DMS153 treated with DMSO at 0.1 percent for 48 hours (cell line): ENCODE measurements at regions not wholly inside any gene's neighbourhood (a gene's known extent, or its start where the extent isn't known, plus 50 kb on each side); places are given as distances from the start of the nearest gene placed in this dataset.
"Not testable (repeated sequence)": the region's sequence is repeated elsewhere in the genome, so short reads cannot be mapped to it uniquely, and the experiment has no call there.

Experiments used
- DNase-seq: peaks from one replicate; lab custom pipeline; 2025; ENCODE audit not compliant: unreplicated experiment; lab: John Stamatoyannopoulos, UW

DNA sequence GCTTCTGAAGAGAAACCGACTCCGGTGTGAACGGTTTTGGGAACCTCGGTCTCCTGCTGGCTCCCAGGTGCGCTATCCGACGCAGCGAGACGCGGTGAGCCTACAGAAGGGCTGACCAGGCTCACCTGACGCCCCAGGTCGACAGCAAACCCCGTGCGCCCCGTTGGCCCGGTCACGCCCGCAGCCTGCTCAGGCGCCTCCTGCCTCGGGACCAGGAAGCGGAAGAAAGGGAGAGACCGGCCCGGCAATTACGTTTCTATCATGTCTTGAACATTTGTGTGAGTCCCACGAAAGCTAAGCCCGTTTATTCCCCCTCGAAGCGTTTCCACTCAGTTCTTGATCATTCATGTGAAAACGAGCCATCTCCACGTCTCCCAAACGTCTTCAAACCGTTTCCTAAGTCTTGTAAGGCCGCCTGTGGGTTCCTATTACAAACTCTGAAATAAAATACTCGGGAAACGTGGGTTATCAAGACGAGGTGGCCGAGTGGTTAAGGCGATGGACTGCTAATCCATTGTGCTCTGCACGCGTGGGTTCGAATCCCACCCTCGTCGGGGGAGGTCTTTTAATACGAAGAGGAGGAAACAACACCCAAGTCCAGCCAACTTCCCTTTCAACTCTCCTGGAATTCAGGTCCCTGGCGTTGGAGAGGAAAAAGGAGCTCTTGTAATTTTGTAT, 150.5 kb upstream of the PRSS16 start:
- no peak for DNase-seq

DNA sequence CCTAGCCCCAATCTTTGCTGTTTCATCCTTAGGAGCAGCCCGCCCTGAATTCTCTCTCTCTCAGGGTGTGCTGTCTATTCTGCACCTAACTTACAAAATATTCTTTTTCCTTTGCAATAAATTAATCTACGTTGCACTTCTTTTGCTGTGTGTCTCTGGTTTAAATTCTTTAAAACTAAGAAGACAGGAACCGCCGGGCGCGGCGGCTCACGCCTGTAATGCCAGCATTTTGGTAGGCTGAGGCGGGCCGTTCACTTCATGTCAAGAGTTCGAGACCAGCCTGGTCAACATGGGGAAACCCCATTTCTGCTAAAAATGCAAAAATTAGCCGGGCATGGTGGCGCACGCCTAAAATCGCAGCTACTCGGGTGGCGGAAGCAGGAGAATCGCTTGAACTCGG, 148.5 kb upstream of the PRSS16 start:
- DNase-seq, result no peak

DNA sequence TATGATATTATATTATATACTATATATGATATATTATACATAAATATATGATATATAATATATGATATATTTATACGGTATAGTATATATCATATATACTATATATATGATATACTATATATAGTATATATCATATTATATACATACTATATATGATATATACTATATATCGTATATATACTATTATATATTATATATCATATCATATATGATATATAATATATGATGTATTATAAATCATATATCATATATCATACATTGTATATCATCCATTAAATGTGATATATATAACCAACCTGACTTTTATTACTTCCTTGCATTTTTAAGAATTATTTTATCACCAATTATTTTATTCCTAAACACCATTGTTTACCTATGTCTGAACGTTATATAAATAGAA, 146.6 kb upstream of the PRSS16 start:
- no peak for DNase-seq

DNA sequence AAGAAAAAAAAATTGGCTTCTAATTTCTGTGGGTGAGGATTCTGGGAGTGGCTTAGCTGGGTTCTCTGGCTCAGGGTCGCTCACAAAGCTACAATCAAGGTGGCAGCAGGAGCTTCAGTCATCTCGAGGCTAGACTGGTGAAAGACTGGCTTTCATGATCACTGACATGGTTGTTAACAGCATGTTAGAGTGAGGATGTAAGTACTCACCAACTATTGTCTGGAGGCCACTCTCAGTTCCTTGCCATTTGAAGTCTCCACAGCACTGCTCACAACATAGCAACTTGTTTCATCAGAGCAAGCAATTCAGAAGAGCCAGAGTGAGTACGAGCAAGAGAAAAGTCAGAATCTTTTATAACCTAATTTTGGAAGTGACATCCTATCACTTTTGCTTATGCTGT, 145.7 kb upstream of the PRSS16 start:
- DNase-seq, result no peak

DNA sequence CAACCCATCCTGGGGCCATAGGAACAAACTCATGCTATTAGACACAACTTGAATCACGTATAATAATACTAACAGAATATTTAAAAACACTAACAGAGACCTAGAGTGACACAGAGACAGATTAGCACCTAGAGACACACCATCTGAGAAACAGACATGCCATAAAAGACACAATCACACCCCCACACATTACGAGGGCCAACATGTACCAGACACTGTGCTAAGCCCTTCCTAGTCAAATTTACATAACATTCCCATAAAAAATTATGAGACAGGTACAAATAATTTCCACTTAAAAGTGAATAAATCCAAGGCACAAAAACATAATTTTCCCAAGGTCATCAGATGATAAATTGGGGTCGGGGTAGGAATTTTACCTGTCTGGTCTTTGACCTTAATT, 141.1 kb upstream of the PRSS16 start:
- DNase-seq, result no peak

DNA sequence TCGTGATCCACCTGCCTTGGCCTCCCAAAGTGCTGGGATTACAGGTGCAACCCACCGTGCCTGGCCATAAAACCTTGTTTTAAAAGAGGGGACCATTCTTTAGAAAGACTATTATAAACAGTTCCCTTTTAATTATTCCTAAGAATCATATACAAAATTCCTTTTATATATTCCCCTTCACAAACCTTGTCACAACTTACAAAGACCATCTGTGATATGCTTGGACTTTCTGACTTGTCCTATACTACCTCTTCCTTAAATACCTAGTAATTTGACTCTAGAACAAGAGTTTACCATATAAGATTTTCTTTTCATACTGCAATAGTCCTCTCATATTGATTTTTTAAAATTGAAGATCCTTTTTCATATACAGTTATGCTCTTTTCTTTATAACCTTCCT, 135.8 kb upstream of the PRSS16 start:
- DNase-seq, result no peak

DNA sequence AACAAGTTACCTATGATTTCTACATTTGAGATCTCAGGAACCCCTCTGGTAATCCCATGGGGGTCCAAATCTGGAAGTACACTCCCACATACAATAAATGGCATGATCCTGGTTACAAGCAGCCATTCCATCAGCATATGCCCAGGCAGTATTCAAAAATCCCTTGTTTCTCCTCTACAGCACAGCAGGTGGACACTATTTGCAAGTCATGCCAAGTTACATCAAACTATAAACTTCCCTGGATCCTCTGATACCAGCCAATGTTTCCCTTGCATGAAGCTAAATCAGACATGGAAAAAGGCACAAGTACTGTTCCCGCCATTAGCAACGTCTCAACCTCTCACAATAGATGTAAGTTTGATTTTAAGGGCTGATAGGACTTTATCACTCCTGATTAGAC, 134.5 kb upstream of the PRSS16 start:
- no peak for DNase-seq

DNA sequence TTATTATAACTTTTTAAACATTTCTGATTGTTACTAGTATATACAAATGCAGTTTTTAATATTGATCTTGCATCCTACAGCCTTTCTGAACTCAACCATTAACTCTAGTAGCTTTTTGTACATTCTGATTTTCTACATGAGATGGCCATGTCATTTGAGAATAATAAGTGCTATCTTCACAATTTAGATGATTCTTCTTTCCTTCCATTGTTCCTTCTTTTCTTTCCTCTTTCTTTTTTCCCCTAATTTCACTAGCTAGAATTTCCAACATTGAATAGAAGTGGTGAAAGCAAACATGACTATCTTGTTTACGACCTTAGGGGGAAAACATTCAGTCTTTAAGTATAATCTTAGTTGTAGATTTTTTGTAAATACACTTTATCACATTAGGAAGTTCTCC, 128.2 kb upstream of the PRSS16 start:
- no peak for DNase-seq

DNA sequence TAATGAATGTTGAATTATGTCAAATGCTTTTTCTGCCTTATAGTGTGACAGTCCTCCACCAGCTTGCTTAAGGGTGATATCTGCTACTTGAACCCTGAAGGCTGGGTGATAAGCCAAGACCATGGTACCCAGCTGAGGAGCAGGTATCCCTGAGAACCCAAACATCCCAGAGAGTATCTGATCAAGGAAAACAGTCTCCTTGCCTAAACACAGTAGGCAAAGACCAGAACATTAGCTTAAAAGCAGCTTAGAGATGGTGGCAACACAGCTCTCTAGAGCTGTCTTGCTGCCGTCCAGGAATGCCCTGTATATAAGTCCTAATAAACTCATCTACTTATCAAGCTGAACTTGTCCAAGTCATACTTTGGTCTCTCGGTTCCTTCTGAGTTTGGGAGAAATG, 127.7 kb upstream of the PRSS16 start:
- DNase-seq, result no peak

DNA sequence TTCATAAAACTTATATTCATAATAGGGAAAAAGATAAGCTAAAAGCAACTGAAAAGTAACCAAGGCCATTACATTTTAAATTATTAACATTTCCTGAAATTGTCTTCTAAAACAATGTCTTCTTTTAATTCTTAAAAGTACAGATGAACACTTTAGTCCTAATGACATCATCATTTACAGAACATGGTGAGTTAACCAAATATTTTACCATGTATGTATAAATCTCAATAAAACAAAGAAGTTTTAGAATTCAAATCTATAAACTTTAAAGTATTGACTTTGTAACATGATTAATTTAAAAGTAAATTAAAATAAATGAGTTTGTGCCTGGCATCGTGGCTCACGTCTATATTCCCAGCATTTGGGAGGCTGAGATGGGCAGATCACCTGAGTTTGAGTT, 125.9 kb upstream of the PRSS16 start:
- no peak for DNase-seq

DNA sequence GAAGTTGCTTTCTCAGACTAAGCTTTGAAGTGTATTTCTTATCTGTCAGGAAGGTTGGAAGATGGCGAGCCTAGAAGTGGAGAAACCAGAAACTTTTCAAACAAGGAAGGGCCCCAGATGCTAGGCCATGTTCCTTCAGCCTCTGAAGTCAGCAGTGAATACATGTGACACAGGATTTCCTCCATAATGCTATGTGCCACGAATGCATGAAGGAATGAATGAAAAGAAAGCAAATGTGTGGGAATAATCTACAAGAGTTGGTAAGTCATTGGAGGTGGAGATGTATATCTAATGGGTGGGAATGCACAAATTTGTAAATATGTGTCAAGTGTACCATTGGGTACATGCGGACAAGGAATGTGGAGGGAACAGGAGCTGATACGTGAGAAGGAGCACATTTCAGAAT, 123.2 kb upstream of the PRSS16 start:
- no peak for DNase-seq

DNA sequence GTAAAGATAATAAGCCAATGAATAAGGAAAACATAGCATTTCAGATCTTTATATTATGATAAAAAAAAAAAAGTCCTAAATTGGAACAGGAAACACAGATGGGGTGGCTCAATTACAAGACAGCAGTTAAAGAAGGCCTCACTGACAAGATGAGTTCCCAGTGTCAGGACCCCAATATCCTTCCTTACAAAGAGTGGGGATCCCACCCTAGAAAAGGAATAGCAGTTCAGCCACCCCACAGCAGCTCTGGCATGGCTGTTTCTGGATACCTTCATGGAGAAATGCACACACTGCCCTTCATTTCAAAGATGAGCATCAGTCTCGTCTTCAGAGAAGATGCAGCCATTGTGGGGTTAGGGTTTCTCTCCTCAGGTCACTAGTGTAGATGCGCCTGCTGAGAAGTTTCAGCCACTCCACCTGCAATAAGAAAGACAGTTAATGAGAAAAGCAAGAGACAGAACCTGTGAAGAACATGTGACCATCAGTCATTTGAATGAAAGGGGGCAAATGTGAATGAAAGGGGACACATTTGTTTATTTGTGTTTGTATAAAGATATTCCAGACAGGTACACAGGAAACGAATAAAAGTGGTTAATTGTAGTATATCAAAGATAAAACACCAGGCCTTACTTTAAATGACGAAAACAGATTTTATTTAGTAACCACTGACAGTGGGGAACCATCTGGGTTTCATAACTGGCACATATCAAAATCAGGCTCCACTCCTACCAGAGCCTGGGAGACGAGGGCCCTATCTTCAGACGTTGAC, 121.3 kb upstream of the PRSS16 start:
- no peak for DNase-seq

DNA sequence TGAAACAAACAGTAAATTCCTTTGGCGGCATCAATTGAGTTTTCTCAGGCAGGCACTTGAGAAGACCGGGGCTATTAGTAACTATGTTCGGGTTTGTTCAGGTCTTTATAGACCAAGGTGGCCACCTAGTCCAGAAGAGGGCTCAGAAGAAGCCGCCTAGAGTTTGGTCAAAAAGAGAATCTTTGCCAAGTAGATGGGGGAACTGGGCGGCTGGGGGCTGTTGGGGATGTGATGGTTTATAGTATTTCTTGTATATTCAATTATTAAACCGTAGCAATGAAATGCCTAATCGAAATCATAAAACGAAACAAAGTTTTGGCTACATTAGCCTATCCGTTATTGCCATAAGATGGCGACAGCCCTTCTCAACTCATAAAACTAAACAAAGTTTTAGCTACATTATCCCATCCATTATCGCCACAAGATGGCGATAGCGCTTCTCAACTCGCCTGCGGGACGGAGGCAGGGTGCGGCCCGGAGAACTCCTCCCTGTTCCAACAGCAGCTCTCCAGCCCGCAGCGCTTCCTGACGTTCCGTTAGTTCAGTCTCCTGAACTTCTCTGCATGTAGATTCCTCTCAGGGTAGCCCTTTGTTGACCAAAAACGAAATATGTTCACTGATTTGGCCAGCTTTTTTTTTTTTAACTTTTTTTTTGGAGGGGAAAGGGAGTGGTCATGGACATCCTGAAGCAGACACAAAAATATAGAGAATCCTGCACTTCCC, 120.5 kb upstream of the PRSS16 start:
- no peak for DNase-seq

DNA sequence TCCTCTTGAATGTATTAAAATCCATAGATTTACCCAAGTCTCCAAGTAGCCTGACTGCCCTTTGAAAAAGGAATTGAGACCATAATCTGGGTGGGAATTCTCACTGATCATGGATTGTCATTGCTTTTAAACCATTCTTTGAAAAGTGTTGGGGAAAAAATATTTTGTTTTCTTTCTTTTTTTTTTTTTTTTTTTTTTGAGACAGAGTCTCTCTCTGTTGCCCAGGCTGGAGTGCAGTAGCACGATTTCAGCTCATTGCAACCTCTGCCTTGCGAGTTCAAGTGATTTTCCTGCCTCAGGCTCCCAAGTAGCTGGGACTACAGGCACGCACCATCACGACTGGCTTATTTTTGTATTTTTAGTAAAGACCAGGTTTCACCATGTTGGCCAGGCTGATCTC, 119.6 kb upstream of the PRSS16 start:
- DNase-seq, result not testable (repeated sequence)

DNA sequence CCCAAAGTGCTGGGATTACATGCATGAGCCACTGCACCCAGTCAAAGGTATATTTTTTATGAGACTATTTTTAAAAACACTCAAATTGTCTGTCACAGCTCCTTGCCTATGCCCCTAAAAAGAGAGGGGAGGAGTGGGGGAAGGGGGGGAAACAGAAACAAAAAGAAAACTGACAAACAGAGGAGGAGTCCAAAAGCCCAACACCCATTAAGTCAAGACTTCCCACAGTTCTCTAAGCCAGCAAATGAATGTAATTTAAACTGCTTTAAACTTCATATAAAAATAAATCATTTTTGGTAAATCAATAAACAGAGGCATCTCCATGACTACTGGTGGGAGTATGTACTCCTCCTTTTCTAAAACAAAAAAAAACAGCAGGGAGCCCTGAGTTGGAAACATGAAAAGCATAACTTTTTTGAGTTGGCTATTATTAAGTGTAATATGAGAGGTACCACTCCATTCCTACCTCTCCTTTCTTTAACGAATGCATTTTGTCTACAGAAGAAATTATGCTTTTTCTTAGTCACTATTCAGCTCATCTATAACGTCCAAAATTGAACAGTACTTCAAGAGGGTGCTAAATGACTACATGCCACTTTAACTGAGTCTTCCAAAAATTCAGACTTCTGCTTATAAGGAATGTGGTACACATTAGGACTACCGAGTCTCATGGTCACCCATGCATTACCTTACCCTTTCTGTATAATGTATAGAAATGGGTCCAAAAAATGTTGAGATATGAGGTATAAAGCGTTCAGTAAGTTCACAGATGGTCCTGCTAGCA, 119.0 kb upstream of the PRSS16 start:
- DNase-seq, result no peak

DNA sequence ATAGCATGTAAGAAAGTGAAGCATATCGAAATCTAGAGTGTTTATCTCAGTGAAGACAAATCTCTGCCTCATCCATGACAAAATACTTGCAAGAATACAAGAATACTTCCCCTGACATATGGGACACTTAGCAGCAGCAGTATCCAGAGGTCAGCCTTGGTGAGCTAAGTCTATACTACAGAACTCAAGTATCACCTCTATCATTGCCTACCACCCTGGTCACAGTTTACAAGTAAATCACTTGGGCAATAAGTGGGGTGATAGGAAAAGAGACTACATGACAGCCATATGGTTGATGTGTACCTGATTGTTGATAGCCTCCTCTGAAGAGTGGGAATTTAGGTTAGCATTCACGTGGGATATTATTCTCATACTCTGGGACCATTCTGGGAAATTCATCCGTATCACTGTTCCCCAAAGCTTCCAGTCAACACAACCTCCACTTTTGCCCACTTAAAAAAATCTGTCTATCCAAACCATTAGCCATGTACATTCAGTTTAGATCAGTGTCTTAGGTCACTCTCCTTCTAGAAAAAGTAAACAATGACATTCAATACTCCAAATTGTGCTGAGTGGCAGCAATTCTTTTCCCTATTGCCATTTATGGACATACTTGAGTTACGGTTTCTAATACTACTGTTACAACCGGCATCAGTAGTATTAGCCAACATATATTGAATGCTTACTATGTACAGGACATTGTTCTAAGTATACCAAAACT, 118.2 kb upstream of the PRSS16 start:
- DNase-seq, result no peak

DNA sequence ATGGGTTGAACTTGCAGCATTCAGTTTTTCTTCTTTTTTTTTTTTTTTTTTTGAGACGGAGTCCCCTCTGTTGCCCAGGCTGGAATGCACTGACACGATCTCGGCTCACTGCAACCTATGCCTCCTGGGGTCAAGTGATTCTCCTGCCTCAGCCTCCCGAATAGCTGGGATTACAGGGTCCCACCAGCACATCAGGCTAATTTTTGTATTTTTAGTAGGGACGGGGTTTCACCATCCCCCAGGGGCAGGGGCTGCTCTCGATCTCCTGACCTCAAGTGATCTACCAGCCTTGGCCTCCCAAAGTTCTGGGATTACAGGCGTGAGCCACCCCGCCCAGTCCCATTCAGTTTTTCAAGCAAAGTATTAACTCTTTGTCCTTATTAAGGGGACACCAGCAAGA, 117.6 kb upstream of the PRSS16 start:
- no peak for DNase-seq

DNA sequence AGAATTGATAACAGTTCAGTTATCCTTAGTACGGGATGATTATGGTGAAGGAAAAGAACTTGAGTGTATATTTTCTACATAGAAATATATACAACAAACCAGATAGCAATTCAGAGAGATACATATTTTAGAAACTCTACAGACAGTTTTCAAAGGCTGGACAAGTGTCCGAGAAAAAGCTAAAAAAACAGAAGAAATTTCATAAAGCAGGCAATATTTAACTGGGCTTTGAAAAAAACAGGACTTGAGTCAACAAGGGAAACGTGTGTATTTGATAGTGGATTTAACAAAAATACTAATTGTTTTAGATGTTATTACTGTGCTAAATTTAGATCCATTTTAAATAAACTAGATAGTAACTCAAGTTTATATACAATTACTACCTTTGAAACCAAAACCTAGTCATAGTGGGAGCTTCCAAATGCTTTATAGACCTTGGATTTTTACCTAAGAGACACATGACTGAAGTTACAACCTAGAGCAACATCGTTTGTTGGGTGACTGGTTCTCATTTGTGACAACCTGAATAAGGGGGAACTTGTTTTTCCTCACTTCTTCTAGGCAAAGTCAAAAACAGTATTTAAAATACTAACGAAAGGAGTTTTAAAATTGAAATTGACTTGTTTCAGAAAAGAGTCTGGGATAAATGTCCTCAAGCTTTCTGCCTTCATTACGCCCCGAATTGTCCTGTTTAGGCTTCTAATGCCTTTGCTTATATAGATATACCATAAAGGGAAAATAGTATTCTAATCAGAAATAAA, 116.7 kb upstream of the PRSS16 start:
- DNase-seq, result no peak

DNA sequence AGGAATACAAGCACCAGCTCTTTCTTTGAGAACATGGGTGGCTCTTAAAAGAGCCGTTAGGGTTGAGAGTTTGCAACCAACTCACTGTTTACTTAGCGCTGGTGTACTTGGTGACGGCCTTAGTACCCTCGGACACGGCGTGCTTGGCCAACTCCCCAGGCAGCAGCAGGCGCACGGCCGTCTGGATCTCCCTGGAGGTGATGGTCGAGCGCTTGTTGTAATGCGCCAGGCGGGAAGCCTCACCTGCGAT, 115.3 kb upstream of the PRSS16 start:
- DNase-seq, result not testable (repeated sequence)

DNA sequence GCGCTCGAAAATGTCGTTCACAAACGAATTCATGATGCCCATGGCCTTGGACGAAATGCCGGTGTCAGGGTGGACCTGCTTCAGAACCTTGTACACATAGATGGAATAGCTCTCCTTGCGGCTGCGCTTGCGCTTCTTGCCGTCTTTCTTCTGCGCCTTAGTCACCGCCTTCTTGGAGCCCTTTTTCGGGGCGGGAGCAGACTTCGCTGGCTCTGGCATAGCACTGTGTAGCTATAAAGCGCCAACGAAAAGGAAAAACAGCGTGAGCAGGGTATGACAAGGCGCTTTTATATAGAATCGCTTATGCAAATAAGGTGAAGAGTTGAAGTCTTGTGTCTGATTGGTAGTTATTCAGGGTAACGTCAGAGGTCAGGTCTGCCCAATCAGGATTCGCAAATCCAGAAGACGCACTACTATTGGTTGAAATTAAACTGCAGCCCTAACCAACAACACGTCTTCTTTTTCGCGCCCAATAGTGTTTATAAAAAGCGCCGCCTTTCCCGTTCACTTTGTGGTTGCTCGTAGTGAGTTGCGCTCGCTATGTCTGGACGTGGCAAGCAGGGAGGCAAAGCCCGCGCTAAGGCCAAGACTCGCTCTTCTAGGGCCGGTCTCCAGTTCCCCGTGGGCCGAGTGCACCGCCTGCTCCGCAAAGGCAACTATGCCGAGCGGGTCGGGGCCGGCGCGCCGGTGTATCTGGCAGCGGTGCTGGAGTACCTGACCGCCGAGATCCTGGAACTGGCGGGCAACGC, 114.8 kb upstream of the PRSS16 start:
- DNase-seq, result peak; percentile 97
